Peyer's patch (tissue), 4 donors: ENCODE measurements at regions not wholly inside any gene's neighbourhood (a gene's known extent, or its start where the extent isn't known, plus 50 kb on each side); places are given as distances from the start of the nearest gene placed in this dataset.

ENCODE experiments used
- DNase-seq, 3 donors: peaks; one replicate each; pipeline ENCODE4 v3.0.0-alpha.2; 2017 to 2019
- H3K27ac ChIP-seq, 4 donors: fragments of 200-600 bp; sonication (generic); one replicate each; pipeline ENCODE4 v1.5.1; 2016 to 2019
- H3K27me3 ChIP-seq, 2 donors: fragments of 200-600 bp; sonication (generic); one replicate each; pipeline ENCODE4 v1.5.1; 2019
- H3K36me3 ChIP-seq, 3 donors: fragments of 200-600 bp; sonication (generic); one replicate each; pipeline ENCODE4 v1.5.1; 2016 to 2019
- H3K4me1 ChIP-seq, 4 donors: fragments of 200-600 bp; sonication (generic); one replicate each; pipeline ENCODE4 v1.5.1; 2016 to 2019
- H3K4me3 ChIP-seq, 4 donors: fragments of 200-600 bp; sonication (generic); 1 replicate in 3 of 4; 2 replicates in 1 of 4; pipeline ENCODE4 v1.5.1; 2016 to 2019; ENCODE audit warnings: mild to moderate bottlenecking in 1 of 4
- H3K9me3 ChIP-seq, 4 donors: fragments of 200-600 bp; sonication (generic); one replicate each; pipeline ENCODE4 v1.5.1; 2016 to 2019; ENCODE audit warnings: mild to moderate bottlenecking in 1 of 4
- CTCF ChIP-seq, 6 experiments: fragments of 450-650 bp in 4 of 6; fragments of 200-600 bp in 2 of 6; sonication (generic) in 1 of 6; IDR thresholded peaks; one replicate each; pipeline ENCODE4 v1.5.1; 2017 to 2019; ENCODE audit warnings: antibody characterized with exemption in 6 of 6, mild to moderate bottlenecking in 3 of 6, moderate library complexity in 1 of 6
- POLR2A ChIP-seq, 2 donors: fragments of 450-650 bp; IDR thresholded peaks; one replicate each; pipeline ENCODE4 v1.5.1; 2017; ENCODE audit warnings: antibody characterized with exemption in 2 of 2, mild to moderate bottlenecking in 2 of 2, moderate library complexity in 2 of 2

GRCh38 chr13:79775830-79776229 is 294.9 kb downstream of the NDFIP2 start:
- H3K9me3 ChIP-seq = no peaks in the 10 kb centered on the region
- H3K36me3 ChIP-seq = no peaks in the 10 kb centered on the region
- no peak overlapping the region for H3K4me3 ChIP-seq
- peaks cover 0 to 11% (median 0%) of the 10 kb centered on the region in 4 donors for H3K4me1 ChIP-seq
- H3K27ac ChIP-seq = peak overlapping the region in 2 of 4 donors; percentile 11 to 25
- H3K27me3 ChIP-seq = no peaks in the 10 kb centered on the region
- TF ChIP-seq CTCF (IDR thresholded peaks at IDR 0.05) = peak in 5 of 6 experiments; percentile 13 to 72 (median 63)
- no peak for TF ChIP-seq POLR2A (IDR thresholded peaks at IDR 0.05)
- peak in 1 of 3 donors; percentile 61 for DNase-seq

GRCh38 chr13:79772811-79773210 is 291.9 kb downstream of the NDFIP2 start:
- Histone ChIP-seq H3K27ac (no peak overlapping the region), H3K36me3 (no peaks in the 10 kb centered on the region), H3K27me3 (no peaks in the 10 kb centered on the region), H3K4me3 (no peak overlapping the region), H3K4me1 (no peaks in the 10 kb centered on the region), H3K9me3 (no peaks in the 10 kb centered on the region)
- DNase-seq = no peak
- TF ChIP-seq CTCF (IDR thresholded peaks at IDR 0.05) (no peak), POLR2A (IDR thresholded peaks at IDR 0.05) (no peak)

GRCh38 chr13:79771493-79771892 is 290.5 kb downstream of the NDFIP2 start:
- H3K4me3 ChIP-seq = no peak overlapping the region
- TF ChIP-seq CTCF (IDR thresholded peaks at IDR 0.05) (no peak), POLR2A (IDR thresholded peaks at IDR 0.05) (no peak)
- H3K36me3 ChIP-seq = no peaks in the 10 kb centered on the region
- H3K27me3 ChIP-seq = no peaks in the 10 kb centered on the region
- H3K4me1 ChIP-seq = no peaks in the 10 kb centered on the region
- no peaks in the 10 kb centered on the region for H3K9me3 ChIP-seq
- no peak for DNase-seq
- no peak overlapping the region for H3K27ac ChIP-seq

GRCh38 chr13:79770056-79770455 is 289.1 kb downstream of the NDFIP2 start:
- Histone ChIP-seq H3K36me3 (no peaks in the 10 kb centered on the region), H3K9me3 (no peaks in the 10 kb centered on the region), H3K27me3 (no peaks in the 10 kb centered on the region), H3K4me3 (no peak overlapping the region), H3K4me1 (no peaks in the 10 kb centered on the region), H3K27ac (no peak overlapping the region)
- no peak for DNase-seq
- TF ChIP-seq CTCF (IDR thresholded peaks at IDR 0.05) (no peak), POLR2A (IDR thresholded peaks at IDR 0.05) (no peak)

GRCh38 chr13:79767126-79767525 is 286.2 kb downstream of the NDFIP2 start:
- Histone ChIP-seq H3K27me3 (no peaks in the 10 kb centered on the region), H3K4me3 (no peak overlapping the region), H3K27ac (no peak overlapping the region), H3K4me1 (no peaks in the 10 kb centered on the region), H3K9me3 (no peaks in the 10 kb centered on the region), H3K36me3 (no peaks in the 10 kb centered on the region)
- no peak for TF ChIP-seq CTCF (IDR thresholded peaks at IDR 0.05)
- TF ChIP-seq POLR2A (IDR thresholded peaks at IDR 0.05) = no peak
- no peak for DNase-seq

GRCh38 chr13:79765331-79765730 is 284.4 kb downstream of the NDFIP2 start:
- H3K9me3 ChIP-seq = no peaks in the 10 kb centered on the region
- H3K27ac ChIP-seq = no peak overlapping the region
- H3K4me1 ChIP-seq = no peaks in the 10 kb centered on the region
- no peaks in the 10 kb centered on the region for H3K36me3 ChIP-seq
- no peak for DNase-seq
- no peaks in the 10 kb centered on the region for H3K27me3 ChIP-seq
- TF ChIP-seq POLR2A (IDR thresholded peaks at IDR 0.05) (no peak), CTCF (IDR thresholded peaks at IDR 0.05) (no peak)
- no peak overlapping the region for H3K4me3 ChIP-seq
